ENCODE measurements at regions not wholly inside any gene's neighbourhood (a gene's known extent, or its start where the extent isn't known, plus 50 kb on each side); places are given as distances from the start of the nearest gene placed in this dataset.

DNA sequence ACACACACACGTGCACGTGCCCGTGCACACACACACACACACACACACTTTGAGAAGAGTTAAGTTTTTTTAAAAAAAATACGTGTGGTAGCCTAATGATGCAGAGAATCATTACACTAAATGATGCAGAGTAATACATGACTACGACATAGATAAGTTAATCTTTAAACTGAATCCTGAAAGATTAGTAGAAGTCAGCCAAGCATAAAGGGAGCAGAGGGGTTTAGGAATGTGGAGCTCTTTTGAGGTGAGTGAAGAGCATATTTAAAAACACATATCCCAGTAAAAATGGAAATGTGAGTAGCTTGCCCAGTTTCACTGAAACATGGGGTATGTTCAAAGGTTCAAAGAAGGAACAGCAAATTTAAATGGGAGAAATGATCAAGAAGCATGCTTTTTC lies 61.3 kb upstream of the TYRP1 start:
- no peaks in the 10 kb centered on the region for H3K36me3 Mint-ChIP-seq
- no peak overlapping the region for H3K27ac Mint-ChIP-seq
- H3K9me3 Mint-ChIP-seq, result peaks cover 9% of the 10 kb centered on the region
- no peak overlapping the region for H3K4me3 Mint-ChIP-seq
- no peak for ATAC-seq
- no peaks in the 10 kb centered on the region for H3K27me3 Mint-ChIP-seq
- H3K4me1 Mint-ChIP-seq, result no peaks in the 10 kb centered on the region

DNA sequence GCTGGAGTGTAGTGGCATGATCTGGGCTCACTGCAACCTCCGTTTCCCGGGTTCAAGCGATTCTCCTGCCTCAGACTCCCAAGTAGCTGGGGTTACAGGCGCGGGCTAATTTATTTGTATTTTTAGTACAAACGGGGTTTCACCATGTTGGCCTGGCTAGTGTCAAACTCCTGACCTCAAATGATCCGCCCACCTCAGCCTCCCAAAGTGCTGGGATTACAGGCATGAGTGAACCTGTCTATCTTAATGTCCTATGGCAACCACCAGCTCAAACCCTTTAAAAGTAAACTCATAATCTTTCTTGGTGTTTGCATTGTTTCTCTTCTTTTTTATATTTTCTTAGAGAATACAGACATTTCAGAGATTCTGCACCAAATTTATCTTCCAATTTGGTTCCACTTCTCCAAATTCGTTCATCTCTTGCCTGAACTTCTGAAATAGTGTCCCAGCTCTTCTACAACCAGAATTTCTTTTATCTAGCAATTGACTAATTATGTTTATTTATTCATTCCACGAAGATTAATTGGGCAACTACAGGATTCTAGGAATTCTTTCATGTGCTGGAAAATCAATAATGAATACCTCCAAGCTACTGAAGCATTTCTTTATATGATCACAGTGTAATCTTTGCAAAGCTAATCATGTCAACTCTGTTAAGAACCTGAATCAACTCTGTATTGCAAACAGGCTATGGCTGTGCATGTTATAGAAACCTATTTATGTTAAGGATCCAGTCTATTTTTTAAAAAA lies 60.0 kb upstream of the TYRP1 start:
- Mint-ChIP-seq H3K4me3 (no peak overlapping the region), H3K36me3 (no peaks in the 10 kb centered on the region), H3K4me1 (no peaks in the 10 kb centered on the region), H3K27me3 (no peaks in the 10 kb centered on the region), H3K9me3 (peaks cover 9% of the 10 kb centered on the region), H3K27ac (no peak overlapping the region)
- no peak for ATAC-seq

DNA sequence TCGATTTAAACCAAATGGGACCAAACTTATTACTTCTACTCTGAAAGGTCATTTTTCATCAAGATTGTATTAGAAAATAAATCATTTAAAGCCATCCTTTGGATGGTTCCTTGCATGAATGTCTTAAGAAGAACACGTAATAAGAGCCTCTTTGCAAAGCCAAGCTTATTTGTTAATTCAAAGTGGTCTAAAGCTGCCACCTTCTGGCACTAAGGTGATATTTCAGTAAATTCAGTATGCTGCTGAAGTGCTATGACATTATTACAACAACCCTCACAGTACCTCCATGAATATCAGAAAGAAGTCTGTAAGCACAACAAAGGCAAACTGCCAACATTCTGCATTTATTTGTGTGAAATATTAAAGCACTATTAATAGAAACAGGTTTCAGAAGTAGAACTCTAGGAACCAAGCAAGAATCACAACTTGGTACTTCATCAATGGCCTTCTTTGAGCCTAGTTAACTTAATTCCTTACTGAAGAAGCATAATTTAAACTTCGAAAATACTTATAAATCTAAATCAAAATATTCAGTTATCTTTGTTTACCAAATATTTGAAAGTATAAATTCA lies 53.1 kb upstream of the TYRP1 start:
- Mint-ChIP-seq H3K4me1 (no peaks in the 10 kb centered on the region), H3K4me3 (no peak overlapping the region), H3K36me3 (no peaks in the 10 kb centered on the region), H3K27ac (no peak overlapping the region), H3K27me3 (no peaks in the 10 kb centered on the region), H3K9me3 (peaks cover 7% of the 10 kb centered on the region)
- no peak for ATAC-seq

GRCh38 chr9:12640866-12641636 lies 52.1 kb upstream of the TYRP1 start:
- no peak overlapping the region for H3K4me3 Mint-ChIP-seq
- no peaks in the 10 kb centered on the region for H3K36me3 Mint-ChIP-seq
- H3K9me3 Mint-ChIP-seq, result peaks cover 3% of the 10 kb centered on the region
- H3K27ac Mint-ChIP-seq, result no peak overlapping the region
- ATAC-seq, result no peak
- no peaks in the 10 kb centered on the region for H3K27me3 Mint-ChIP-seq
- no peaks in the 10 kb centered on the region for H3K4me1 Mint-ChIP-seq

Data from stimulated activated memory B cell treated with anti-CD40 and anti-IgM and Interleukin-4, amounts not matched to agents 10 μg/mL and 1 μg/mL and 100 μg/mL, for 72 hours (primary cell).